ENCODE measurements at regions not wholly inside any gene's neighbourhood (a gene's known extent, or its start where the extent isn't known, plus 50 kb on each side); places are given as distances from the start of the nearest gene placed in this dataset.

GRCh38 chr15:26144836-26145235, 281.7 kb upstream of the ATP10A start:
- TF ChIP-seq POLR2AphosphoS5 (IDR thresholded peaks at IDR 0.05; ENCODE audit: low read depth, low read length) = no peak
- TF ChIP-seq SPI1 (IDR thresholded peaks at IDR 0.05; ENCODE audit: low read depth, low read length) = no peak
- TF ChIP-seq POLR2A (IDR thresholded peaks at IDR 0.05; ENCODE audit: low read depth, low read length) = no peak
- no peak for TF ChIP-seq TAF1 (IDR thresholded peaks at IDR 0.05; ENCODE audit: low read depth, low read length)
- TF ChIP-seq PAX5 (IDR thresholded peaks at IDR 0.05; ENCODE audit: insufficient read depth, low read length, severe bottlenecking) = no peak
- no peak for TF ChIP-seq POU2F2 (IDR thresholded peaks at IDR 0.05; ENCODE audit: low read depth, low read length)

All from GM12891 (cell line).